Right cardiac atrium (tissue), 5 donors: ENCODE measurements at regions not wholly inside any gene's neighbourhood (a gene's known extent, or its start where the extent isn't known, plus 50 kb on each side); places are given as distances from the start of the nearest gene placed in this dataset.

Experiments
- ATAC-seq, 2 donors: fragments of 200-7000 bp; cut with Tn5 transposase; one replicate each; pipeline versions ENCODE4 v1.8.0 to v1.9.1; 2020; ENCODE audit warnings: moderate library complexity in 2 of 2, mild to moderate bottlenecking in 1 of 2
- DNase-seq, 3 donors: peaks; one replicate each; pipeline ENCODE4 v3.0.0-alpha.2; 2020
- H3K27ac ChIP-seq: one replicate; pipeline ENCODE4 v1.5.1; 2013; ENCODE audit warnings: mild to moderate bottlenecking, low read length, control low read depth, moderate library complexity
- H3K27me3 ChIP-seq: one replicate; pipeline ENCODE4 v1.6.1; 2013; ENCODE audit not compliant: control insufficient read depth, insufficient read depth
- H3K4me1 ChIP-seq: one replicate; pipeline ENCODE4 v1.6.1; 2013; ENCODE audit warnings: low read length; ENCODE audit not compliant: control insufficient read depth, insufficient read depth
- H3K4me3 ChIP-seq: one replicate; pipeline ENCODE4 v1.5.1; 2013; ENCODE audit warnings: low read length, control low read depth
- H3K9me3 ChIP-seq: one replicate; pipeline ENCODE4 v1.6.1; 2013; ENCODE audit warnings: low read length; ENCODE audit not compliant: control insufficient read depth
- WGBS: extraction: QIAGEN DNeasy Blood & Tissue Kit; methylation state at CpG from one replicate; pipeline ENCODE4 v1.1.7; 2013; 5-methylcytosine and 5-hydroxymethylcytosine counted together
- intact Hi-C, 4 donors: fragments of 100-400 bp; cut with DNase I; formaldehyde crosslinking; loops; one replicate each; pipeline versions ENCODE4 v1.11.0 to v1.14.0; 2022 to 2023
- donor health status: healthy with polysubstance abuse.
- donor health status: DM: no; HTN: yes; CAD: no.
- donor health status: DM: no; HTN: no; CAD: no.
- donor health status: DM: no; HTN: yes; CAD: no; lungs with severe emphysema.
- donor health status: DM: yes; HTN: yes; CAD: no.

DNA sequence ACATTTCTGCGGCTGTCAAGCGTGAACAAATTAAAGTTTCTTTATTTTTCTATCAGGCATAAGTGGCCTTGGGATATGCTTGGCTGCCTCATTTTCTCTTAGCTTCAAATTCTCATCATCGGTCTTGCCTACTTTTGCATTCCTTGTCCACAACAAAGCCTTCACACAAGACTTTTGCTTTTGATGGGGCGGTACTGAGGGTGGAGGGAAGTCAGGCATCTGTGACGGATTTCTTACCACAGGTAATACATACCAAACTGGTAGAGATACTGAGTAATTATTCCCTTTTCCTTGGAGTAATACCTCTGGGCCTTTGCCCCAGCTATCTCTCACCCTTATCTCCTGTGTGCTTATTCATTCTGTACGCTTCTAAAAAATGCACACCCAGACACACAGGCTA is 468.3 kb upstream of the RGPD4 start:
- intact Hi-C loops, result no loop called here
- Histone ChIP-seq H3K27me3 (no peaks in the 10 kb centered on the region), H3K4me1 (no peaks in the 10 kb centered on the region), H3K9me3 (no peaks in the 10 kb centered on the region), H3K27ac (no peak overlapping the region), H3K4me3 (no peak overlapping the region)
- DNase-seq (no peak), ATAC-seq (no peak)
- WGBS, result 86% methylated on average over 6 of the region's 6 CpGs

DNA sequence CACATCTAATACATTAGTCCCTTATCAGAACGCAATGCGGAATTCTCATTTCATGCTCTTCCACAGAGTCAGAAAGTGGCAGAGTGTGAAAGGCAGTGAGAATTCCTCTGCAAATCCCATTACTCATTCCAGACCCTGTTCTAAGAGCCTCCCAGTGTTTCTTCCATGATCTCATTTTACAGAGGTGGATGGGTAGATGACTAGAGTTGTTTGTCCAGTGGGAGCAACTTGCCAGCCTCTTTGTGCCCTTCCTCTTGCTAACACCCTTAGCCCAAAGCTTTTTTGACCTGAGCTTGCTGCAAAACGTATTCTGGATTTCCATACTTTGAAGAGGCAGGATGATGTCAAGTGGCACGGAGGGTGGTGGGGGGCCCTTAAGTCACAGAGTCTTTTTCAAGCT is 467.7 kb upstream of the RGPD4 start:
- ATAC-seq, result no peak
- no peak overlapping the region for H3K4me3 ChIP-seq
- H3K27ac ChIP-seq, result no peak overlapping the region
- no peaks in the 10 kb centered on the region for H3K4me1 ChIP-seq
- 80% methylated on average over 4 of the region's 4 CpGs for WGBS
- H3K9me3 ChIP-seq, result no peaks in the 10 kb centered on the region
- H3K27me3 ChIP-seq, result no peaks in the 10 kb centered on the region
- no peak for DNase-seq
- intact Hi-C loops, result no loop called here

DNA sequence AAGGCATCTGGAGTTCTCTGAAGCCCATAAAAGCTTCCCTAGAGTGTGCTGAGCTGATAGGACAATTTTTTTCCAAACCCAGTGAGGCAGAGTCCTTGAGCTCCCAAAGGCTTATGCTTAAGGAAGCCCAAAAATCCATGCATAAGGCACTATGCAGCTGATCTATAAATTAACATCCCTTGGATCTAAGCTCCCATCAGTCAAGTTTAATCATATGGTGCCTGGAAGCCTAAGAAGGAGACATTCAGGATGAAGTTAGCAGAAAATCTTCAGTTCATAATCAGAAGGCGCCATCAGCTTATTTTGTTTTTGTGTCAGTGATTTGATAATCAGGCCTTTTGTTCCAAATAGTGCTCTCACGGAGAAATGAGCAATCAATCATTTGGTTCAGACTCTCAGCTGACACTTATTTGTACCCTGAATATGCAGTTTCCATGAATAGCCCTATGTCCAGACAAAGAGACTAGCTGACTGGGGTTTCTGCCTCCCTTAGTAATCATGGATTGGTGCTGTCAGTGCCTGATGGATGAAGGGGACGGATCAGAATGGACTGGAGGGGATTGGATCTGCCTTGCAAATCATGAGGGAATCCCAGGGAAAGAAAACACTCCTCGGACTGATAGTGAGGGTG is 464.8 kb upstream of the RGPD4 start:
- Histone ChIP-seq H3K4me1 (no peaks in the 10 kb centered on the region), H3K27ac (no peak overlapping the region), H3K9me3 (no peaks in the 10 kb centered on the region), H3K27me3 (no peaks in the 10 kb centered on the region), H3K4me3 (no peak overlapping the region)
- DNase-seq (no peak), ATAC-seq (no peak)
- WGBS, result 63% methylated on average over 4 of the region's 4 CpGs
- intact Hi-C loops, result no loop called here

DNA sequence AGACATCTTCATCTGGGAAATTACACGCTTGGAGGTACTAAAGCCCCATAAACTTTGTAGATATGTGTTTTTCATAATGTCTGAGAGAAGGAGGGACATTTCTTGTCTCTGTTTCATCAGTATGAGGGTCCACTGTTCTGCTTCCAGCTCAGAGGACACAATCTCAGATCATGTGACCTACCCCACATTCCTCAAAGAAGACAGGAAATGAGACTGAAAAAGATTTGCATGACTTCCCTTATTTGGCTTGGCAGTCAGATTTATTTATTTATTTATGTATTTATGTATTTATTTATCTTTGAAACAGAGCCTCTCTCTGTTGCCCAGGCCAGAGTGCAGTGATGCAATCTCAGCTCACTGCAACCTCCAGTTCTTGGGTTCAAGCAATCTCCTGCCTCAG is 463.7 kb upstream of the RGPD4 start:
- ATAC-seq, result no peak
- no peaks in the 10 kb centered on the region for H3K4me1 ChIP-seq
- H3K9me3 ChIP-seq, result no peaks in the 10 kb centered on the region
- H3K27me3 ChIP-seq, result no peaks in the 10 kb centered on the region
- intact Hi-C loops, result no loop called here
- no peak overlapping the region for H3K27ac ChIP-seq
- no peak overlapping the region for H3K4me3 ChIP-seq
- 88% methylated on average over 1 of the region's 1 CpG for WGBS
- no peak for DNase-seq

DNA sequence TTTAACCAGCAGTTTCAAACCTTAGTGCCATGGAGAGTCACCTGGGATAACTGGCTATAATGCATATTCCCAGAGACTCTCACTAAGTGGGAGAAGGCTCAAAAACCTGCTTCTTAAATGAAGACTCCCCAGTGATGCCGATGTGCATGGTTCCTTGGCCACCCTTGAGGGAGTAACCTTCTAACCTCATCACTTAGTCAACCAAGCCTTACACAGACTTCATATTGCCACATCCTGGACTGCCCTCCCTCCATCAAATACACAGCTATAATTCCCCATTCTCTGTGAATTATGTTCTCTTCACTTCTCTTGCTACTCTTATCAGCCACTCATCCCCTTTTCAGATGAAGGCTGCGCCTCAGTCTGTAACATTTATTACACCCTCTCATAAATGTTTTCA is 462.9 kb upstream of the RGPD4 start:
- intact Hi-C loops, result no loop called here
- Histone ChIP-seq H3K9me3 (no peaks in the 10 kb centered on the region), H3K4me1 (no peaks in the 10 kb centered on the region), H3K27me3 (no peaks in the 10 kb centered on the region), H3K4me3 (no peak overlapping the region), H3K27ac (no peak overlapping the region)
- no peak for DNase-seq
- ATAC-seq, result no peak
- 93% methylated on average over 2 of the region's 2 CpGs for WGBS

DNA sequence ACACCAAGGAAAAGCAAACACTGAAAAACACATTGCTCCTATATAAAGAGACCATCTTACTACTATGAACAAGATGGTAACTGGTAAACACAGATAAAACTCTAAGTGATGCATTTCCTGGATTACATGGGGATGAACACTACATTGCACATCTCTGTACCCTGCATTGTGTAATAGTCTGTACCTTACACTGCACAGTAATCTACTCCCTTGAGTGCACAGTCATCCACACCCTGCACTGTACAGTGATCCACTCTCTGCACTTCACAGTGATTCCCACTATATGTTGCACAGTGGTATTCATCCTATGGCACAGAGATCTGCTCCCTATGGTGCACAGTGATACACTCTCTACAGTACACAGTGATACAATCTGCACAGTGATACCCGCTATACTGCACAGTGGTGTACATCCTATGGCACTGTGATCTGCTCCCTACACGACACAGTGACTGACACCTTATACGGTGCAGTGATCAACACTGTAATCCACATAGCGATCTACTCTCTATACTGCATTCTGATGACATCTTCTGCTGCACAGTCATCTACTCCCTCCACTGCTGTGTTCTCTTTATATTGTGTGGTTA is 462.2 kb upstream of the RGPD4 start:
- no peak for DNase-seq
- 93% methylated on average over 4 of the region's 4 CpGs for WGBS
- Histone ChIP-seq H3K9me3 (no peaks in the 10 kb centered on the region), H3K27ac (no peak overlapping the region), H3K27me3 (no peaks in the 10 kb centered on the region), H3K4me3 (no peak overlapping the region), H3K4me1 (no peaks in the 10 kb centered on the region)
- ATAC-seq, result peak; percentile 19 to 31
- intact Hi-C loops, result no loop called here

DNA sequence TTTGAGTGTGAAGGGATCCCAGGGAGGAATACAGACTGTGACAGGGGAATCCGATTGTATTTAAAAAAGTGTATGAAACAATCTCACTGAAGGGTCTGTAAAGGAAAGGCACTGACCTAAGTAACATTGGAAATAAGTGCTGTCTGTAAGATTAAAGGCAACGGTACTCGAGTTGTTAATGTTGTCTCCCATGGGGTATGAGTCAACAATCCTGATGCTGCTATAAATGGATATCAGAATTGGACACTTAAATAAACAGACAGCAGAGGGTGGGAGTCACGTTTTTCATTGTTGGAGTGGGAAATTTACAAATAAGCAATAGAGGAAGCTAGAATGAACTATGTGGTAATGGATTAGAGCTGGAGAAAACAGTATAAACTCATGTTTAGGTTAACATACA is 452.4 kb upstream of the RGPD4 start:
- Histone ChIP-seq H3K27ac (no peak overlapping the region), H3K9me3 (no peaks in the 10 kb centered on the region), H3K4me3 (no peak overlapping the region), H3K27me3 (no peaks in the 10 kb centered on the region), H3K4me1 (peaks cover 2% of the 10 kb centered on the region)
- intact Hi-C loops, result no loop called here
- ATAC-seq (peak in 1 of 2 donors; percentile 23), DNase-seq (no peak)
- WGBS, result 22% methylated on average over 4 of the region's 4 CpGs

DNA sequence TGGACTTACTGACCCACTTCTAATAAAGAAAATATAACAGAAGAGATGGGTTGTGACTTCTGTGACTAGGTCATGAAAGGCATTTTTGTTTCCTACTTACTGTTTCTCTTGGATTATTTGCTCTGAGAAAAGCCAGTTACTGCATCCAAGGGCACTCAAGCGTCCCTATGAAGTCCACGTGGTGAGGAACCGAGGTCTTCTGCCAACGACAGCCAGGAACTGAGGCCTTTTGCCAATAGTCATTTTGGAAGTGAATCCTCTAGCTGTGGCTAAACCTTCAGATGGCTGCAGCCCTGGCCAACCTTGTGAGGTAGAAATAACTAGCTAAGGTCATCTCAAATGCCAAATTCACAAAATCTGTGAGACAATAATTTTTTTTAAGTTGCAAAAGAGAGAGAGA is 449.8 kb upstream of the RGPD4 start:
- H3K27me3 ChIP-seq, result no peaks in the 10 kb centered on the region
- intact Hi-C loops, result no loop called here
- H3K27ac ChIP-seq, result no peak overlapping the region
- DNase-seq, result peak; percentile 16 to 41 (median 28)
- WGBS, result 30% methylated on average over 4 of the region's 4 CpGs
- no peak overlapping the region for H3K4me3 ChIP-seq
- H3K4me1 ChIP-seq, result peaks cover 2% of the 10 kb centered on the region
- peak; percentile 23 to 38 for ATAC-seq
- no peaks in the 10 kb centered on the region for H3K9me3 ChIP-seq

DNA sequence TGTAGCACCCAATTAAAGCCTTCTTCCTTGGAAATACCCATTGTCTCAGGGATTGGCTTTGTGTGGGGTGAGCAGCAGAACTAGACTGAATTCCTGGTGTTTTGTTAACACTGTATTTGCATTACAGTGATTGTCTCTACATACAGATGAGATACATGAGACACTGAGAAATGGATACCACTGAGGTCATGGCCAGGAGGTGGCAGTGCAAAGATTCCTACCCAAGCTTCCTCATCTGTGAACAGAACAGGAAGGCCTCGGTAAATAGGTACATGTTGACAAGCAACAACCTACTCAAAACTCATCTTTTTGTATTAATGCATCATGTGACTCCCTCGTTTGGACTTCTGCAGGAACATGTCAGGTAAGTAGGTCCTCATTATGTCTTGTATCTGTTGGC is 445.8 kb upstream of the RGPD4 start:
- intact Hi-C loops, result no loop called here
- Histone ChIP-seq H3K27me3 (no peaks in the 10 kb centered on the region), H3K4me1 (no peaks in the 10 kb centered on the region), H3K9me3 (no peaks in the 10 kb centered on the region), H3K27ac (no peak overlapping the region), H3K4me3 (no peak overlapping the region)
- WGBS, result 84% methylated on average over 2 of the region's 2 CpGs
- ATAC-seq, result no peak
- no peak for DNase-seq

DNA sequence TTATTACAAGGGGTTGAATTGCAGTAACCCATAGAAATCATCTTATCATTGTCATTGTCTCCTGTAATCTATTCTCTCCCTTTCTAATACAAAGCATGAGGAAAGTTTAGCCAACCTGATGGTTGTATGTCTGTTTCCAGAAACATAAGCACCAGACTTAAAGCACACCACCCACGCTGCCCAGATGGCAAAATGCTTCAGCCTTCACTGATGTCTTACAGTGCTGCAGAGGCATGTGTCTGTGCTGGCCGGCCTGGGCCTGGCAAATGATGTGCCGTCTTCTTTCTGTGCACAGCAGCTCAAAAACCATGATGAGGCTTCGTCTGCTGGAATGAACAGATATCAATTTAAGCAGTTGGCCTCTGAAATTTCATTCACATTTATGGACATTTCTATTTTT is 443.0 kb upstream of the RGPD4 start:
- Histone ChIP-seq H3K4me1 (no peaks in the 10 kb centered on the region), H3K27ac (no peak overlapping the region), H3K4me3 (no peak overlapping the region), H3K27me3 (no peaks in the 10 kb centered on the region), H3K9me3 (no peaks in the 10 kb centered on the region)
- intact Hi-C loops, result no loop called here
- 66% methylated on average over 4 of the region's 4 CpGs for WGBS
- DNase-seq (no peak), ATAC-seq (no peak)

DNA sequence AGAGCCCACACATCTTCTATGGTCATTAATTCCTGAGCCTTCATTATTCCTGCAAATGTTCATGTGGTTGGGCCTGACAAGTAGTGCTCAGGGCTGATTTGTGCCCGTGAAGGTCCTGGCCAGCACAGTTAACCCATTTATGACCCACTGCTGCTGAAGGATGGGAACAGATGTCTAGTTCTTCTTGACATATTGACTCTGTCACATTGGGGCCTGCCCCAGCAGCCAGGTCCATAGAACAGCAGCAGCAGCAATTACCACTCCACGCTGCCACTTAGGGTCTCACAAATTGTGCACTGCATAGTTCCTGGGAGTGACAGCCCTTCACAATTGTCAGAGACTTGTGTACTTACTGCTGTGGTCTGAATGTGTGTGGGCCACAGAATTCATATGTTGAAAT is 442.3 kb upstream of the RGPD4 start:
- Histone ChIP-seq H3K4me3 (no peak overlapping the region), H3K27me3 (no peaks in the 10 kb centered on the region), H3K4me1 (no peaks in the 10 kb centered on the region), H3K27ac (no peak overlapping the region), H3K9me3 (no peaks in the 10 kb centered on the region)
- ATAC-seq, result no peak
- no peak for DNase-seq
- intact Hi-C loops, result no loop called here
- 61% methylated on average over 2 of the region's 2 CpGs for WGBS

DNA sequence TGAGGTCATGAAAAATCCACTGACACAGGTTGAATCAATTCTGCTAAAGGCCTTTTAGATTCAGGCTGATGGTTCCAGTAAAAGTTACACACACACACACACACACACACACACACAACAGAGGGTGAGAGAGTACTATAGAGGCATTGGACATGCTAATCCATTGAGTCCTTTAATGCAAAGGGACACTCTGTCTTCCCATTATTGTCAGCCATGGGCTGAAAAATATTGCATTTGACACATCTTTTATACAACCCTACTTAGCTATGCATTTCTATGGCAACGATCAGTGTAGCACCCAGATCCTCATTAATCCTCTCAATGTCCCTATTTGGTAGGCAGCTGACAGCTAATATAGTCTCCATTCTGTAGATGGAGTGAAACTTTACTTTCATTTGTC is 440.8 kb upstream of the RGPD4 start:
- Histone ChIP-seq H3K4me3 (no peak overlapping the region), H3K9me3 (no peaks in the 10 kb centered on the region), H3K4me1 (no peaks in the 10 kb centered on the region), H3K27ac (no peak overlapping the region), H3K27me3 (no peaks in the 10 kb centered on the region)
- intact Hi-C loops, result no loop called here
- WGBS, result 82% methylated on average over 1 of the region's 1 CpG
- no peak for ATAC-seq
- DNase-seq, result no peak
